ENCODE measurements at regions not wholly inside any gene's neighbourhood (a gene's known extent, or its start where the extent isn't known, plus 50 kb on each side); places are given as distances from the start of the nearest gene placed in this dataset.
"Not testable (repeated sequence)": the region's sequence is repeated elsewhere in the genome, so short reads cannot be mapped to it uniquely, and the experiment has no call there.

GRCh38 chr5:154636271-154636670 lies 118.9 kb upstream of the LARP1 start:
- not testable (repeated sequence) for H3K27me3 ChIP-seq (ENCODE audit: insufficient read depth, low read length); H3K4me3 ChIP-seq (ENCODE audit: low read length); H3K4me1 ChIP-seq (ENCODE audit: insufficient read depth, low read length); H3K36me3 ChIP-seq (ENCODE audit: insufficient read depth, low read depth, low read length); H3K9me3 ChIP-seq (ENCODE audit: insufficient read depth, low read depth, low read length); H3K27ac ChIP-seq (ENCODE audit: low read length); H3K9ac ChIP-seq (ENCODE audit: low read depth, low read length)

GRCh38 chr5:154633744-154634143 lies 121.4 kb upstream of the LARP1 start:
- not testable (repeated sequence) for H3K27ac ChIP-seq (ENCODE audit: low read length); H3K4me3 ChIP-seq (ENCODE audit: low read length); H3K27me3 ChIP-seq (ENCODE audit: insufficient read depth, low read length); H3K9ac ChIP-seq (ENCODE audit: low read depth, low read length); H3K9me3 ChIP-seq (ENCODE audit: insufficient read depth, low read depth, low read length); H3K36me3 ChIP-seq (ENCODE audit: insufficient read depth, low read depth, low read length); H3K4me1 ChIP-seq (ENCODE audit: insufficient read depth, low read length)

- Histone ChIP-seq H3K36me3 (ENCODE audit: insufficient read depth, low read depth, low read length) (no peaks in the 10 kb centered on the region), H3K27me3 (ENCODE audit: insufficient read depth, low read length) (no peaks in the 10 kb centered on the region; the same call in 1 of the 2 replicates), H3K4me1 (ENCODE audit: insufficient read depth, low read length) (no peaks in the 10 kb centered on the region), H3K9ac (ENCODE audit: low read depth, low read length) (no peak overlapping the region), H3K9me3 (ENCODE audit: insufficient read depth, low read depth, low read length) (no peaks in the 10 kb centered on the region), H3K27ac (ENCODE audit: low read length) (no peak overlapping the region), H3K4me3 (ENCODE audit: low read length) (no peak overlapping the region)
Observed at GRCh38 chr5:154631141-154631540, 124.0 kb upstream of the LARP1 start.

GRCh38 chr5:154630410-154630809 lies 124.8 kb upstream of the LARP1 start:
- Histone ChIP-seq H3K9ac (ENCODE audit: low read depth, low read length) (no peak overlapping the region), H3K4me1 (ENCODE audit: insufficient read depth, low read length) (no peaks in the 10 kb centered on the region), H3K9me3 (ENCODE audit: insufficient read depth, low read depth, low read length) (no peaks in the 10 kb centered on the region), H3K36me3 (ENCODE audit: insufficient read depth, low read depth, low read length) (no peaks in the 10 kb centered on the region), H3K27ac (ENCODE audit: low read length) (no peak overlapping the region), H3K27me3 (ENCODE audit: insufficient read depth, low read length) (no peaks in the 10 kb centered on the region; the same call in 1 of the 2 replicates), H3K4me3 (ENCODE audit: low read length) (no peak overlapping the region)

- H3K27ac ChIP-seq (ENCODE audit: low read length): no peak overlapping the region
- H3K4me1 ChIP-seq (ENCODE audit: insufficient read depth, low read length): no peaks in the 10 kb centered on the region
- no peaks in the 10 kb centered on the region; the same call in 1 of the 2 replicates for H3K27me3 ChIP-seq (ENCODE audit: insufficient read depth, low read length)
- H3K36me3 ChIP-seq (ENCODE audit: insufficient read depth, low read depth, low read length): no peaks in the 10 kb centered on the region
- no peak overlapping the region for H3K4me3 ChIP-seq (ENCODE audit: low read length)
- H3K9ac ChIP-seq (ENCODE audit: low read depth, low read length): no peak overlapping the region
- H3K9me3 ChIP-seq (ENCODE audit: insufficient read depth, low read depth, low read length): no peaks in the 10 kb centered on the region
Observed at GRCh38 chr5:154628685-154629084, 126.5 kb upstream of the LARP1 start.

GRCh38 chr5:154627698-154628678 lies 127.2 kb upstream of the LARP1 start:
- Histone ChIP-seq H3K9me3 (ENCODE audit: insufficient read depth, low read depth, low read length) (no peaks in the 10 kb centered on the region), H3K27ac (ENCODE audit: low read length) (no peak overlapping the region), H3K4me3 (ENCODE audit: low read length) (no peak overlapping the region), H3K9ac (ENCODE audit: low read depth, low read length) (no peak overlapping the region), H3K36me3 (ENCODE audit: insufficient read depth, low read depth, low read length) (no peaks in the 10 kb centered on the region), H3K4me1 (ENCODE audit: insufficient read depth, low read length) (no peaks in the 10 kb centered on the region), H3K27me3 (ENCODE audit: insufficient read depth, low read length) (no peaks in the 10 kb centered on the region; the same call in 1 of the 2 replicates)

- Histone ChIP-seq H3K27me3 (ENCODE audit: insufficient read depth, low read length) (no peaks in the 10 kb centered on the region; the same call in 1 of the 2 replicates), H3K9ac (ENCODE audit: low read depth, low read length) (no peak overlapping the region), H3K36me3 (ENCODE audit: insufficient read depth, low read depth, low read length) (no peaks in the 10 kb centered on the region), H3K27ac (ENCODE audit: low read length) (no peak overlapping the region), H3K4me1 (ENCODE audit: insufficient read depth, low read length) (no peaks in the 10 kb centered on the region), H3K9me3 (ENCODE audit: insufficient read depth, low read depth, low read length) (no peaks in the 10 kb centered on the region), H3K4me3 (ENCODE audit: low read length) (no peak overlapping the region)
Observed at GRCh38 chr5:154626876-154627557, 128.2 kb upstream of the LARP1 start.

GRCh38 chr5:154625031-154625430 lies 130.1 kb upstream of the LARP1 start:
- Histone ChIP-seq H3K4me1 (ENCODE audit: insufficient read depth, low read length) (no peaks in the 10 kb centered on the region), H3K36me3 (ENCODE audit: insufficient read depth, low read depth, low read length) (no peaks in the 10 kb centered on the region), H3K9ac (ENCODE audit: low read depth, low read length) (no peak overlapping the region), H3K27ac (ENCODE audit: low read length) (no peak overlapping the region), H3K9me3 (ENCODE audit: insufficient read depth, low read depth, low read length) (no peaks in the 10 kb centered on the region), H3K4me3 (ENCODE audit: low read length) (no peak overlapping the region), H3K27me3 (ENCODE audit: insufficient read depth, low read length) (no peaks in the 10 kb centered on the region; the same call in 1 of the 2 replicates)

- no peaks in the 10 kb centered on the region for H3K9me3 ChIP-seq (ENCODE audit: insufficient read depth, low read depth, low read length)
- no peak overlapping the region for H3K27ac ChIP-seq (ENCODE audit: low read length)
- H3K36me3 ChIP-seq (ENCODE audit: insufficient read depth, low read depth, low read length): no peaks in the 10 kb centered on the region
- no peaks in the 10 kb centered on the region for H3K4me1 ChIP-seq (ENCODE audit: insufficient read depth, low read length)
- no peaks in the 10 kb centered on the region; the same call in 1 of the 2 replicates for H3K27me3 ChIP-seq (ENCODE audit: insufficient read depth, low read length)
- no peak overlapping the region for H3K4me3 ChIP-seq (ENCODE audit: low read length)
- no peak overlapping the region for H3K9ac ChIP-seq (ENCODE audit: low read depth, low read length)
Observed at GRCh38 chr5:154624341-154624740, 130.8 kb upstream of the LARP1 start.

GRCh38 chr5:154620411-154620810 lies 134.8 kb upstream of the LARP1 start:
- H3K4me1 ChIP-seq (ENCODE audit: insufficient read depth, low read length): no peaks in the 10 kb centered on the region
- H3K27ac ChIP-seq (ENCODE audit: low read length): no peak overlapping the region
- peaks cover 3% of the 10 kb centered on the region; the same call in 1 of the 2 replicates for H3K27me3 ChIP-seq (ENCODE audit: insufficient read depth, low read length)
- no peaks in the 10 kb centered on the region for H3K36me3 ChIP-seq (ENCODE audit: insufficient read depth, low read depth, low read length)
- H3K9me3 ChIP-seq (ENCODE audit: insufficient read depth, low read depth, low read length): no peaks in the 10 kb centered on the region
- H3K4me3 ChIP-seq (ENCODE audit: low read length): no peak overlapping the region
- no peak overlapping the region for H3K9ac ChIP-seq (ENCODE audit: low read depth, low read length)

GRCh38 chr5:154618696-154619095 lies 136.5 kb upstream of the LARP1 start:
- Histone ChIP-seq H3K36me3 (ENCODE audit: insufficient read depth, low read depth, low read length) (no peaks in the 10 kb centered on the region), H3K27me3 (ENCODE audit: insufficient read depth, low read length) (peaks cover 5% of the 10 kb centered on the region; the same call in 1 of the 2 replicates), H3K9ac (ENCODE audit: low read depth, low read length) (no peak overlapping the region), H3K4me3 (ENCODE audit: low read length) (no peak overlapping the region), H3K27ac (ENCODE audit: low read length) (no peak overlapping the region), H3K9me3 (ENCODE audit: insufficient read depth, low read depth, low read length) (no peaks in the 10 kb centered on the region; the same call in 1 of the 2 replicates), H3K4me1 (ENCODE audit: insufficient read depth, low read length) (no peaks in the 10 kb centered on the region)

All from iPS-20b (cell line).